Stimulated activated naive CD8-positive, alpha-beta T cell treated with anti-CD3 and anti-CD28 coated beads, Interleukin-15, amount 100 ng/mL, for 72 hours (primary cell): ENCODE measurements at regions not wholly inside any gene's neighbourhood (a gene's known extent, or its start where the extent isn't known, plus 50 kb on each side); places are given as distances from the start of the nearest gene placed in this dataset.
A peak's percentile ranks its signal among the peaks of the same experiment; 100 is the strongest.
"Not testable (repeated sequence)": the region's sequence is repeated elsewhere in the genome, so short reads cannot be mapped to it uniquely, and the experiment has no call there.

Source experiments
- ATAC-seq: fragments of 150-1000 bp; cut with Tn5 transposase; 2 replicates; pipeline ENCODE4 v1.10.0; 2021; ENCODE audit warnings: mild to moderate bottlenecking, moderate library complexity
- DNase-seq, 2 donors: peaks; one replicate each; pipeline ENCODE4 v3.0.0; 2021 to 2022
- H3K27ac Mint-ChIP-seq, 2 donors: one replicate each; pipeline ENCODE4 v1.8.0; 2022; ENCODE audit warnings: mild to moderate bottlenecking in 2 of 2, mixed read lengths in 2 of 2, moderate library complexity in 2 of 2
- H3K27me3 Mint-ChIP-seq: one replicate; pipeline ENCODE4 v1.8.0; 2022; ENCODE audit warnings: mixed read lengths
- H3K4me1 Mint-ChIP-seq: one replicate; pipeline ENCODE4 v1.8.0; 2022; ENCODE audit warnings: mild to moderate bottlenecking, mixed read lengths
- H3K4me3 Mint-ChIP-seq, 2 donors: one replicate each; pipeline ENCODE4 v1.8.0; 2022; ENCODE audit warnings: mild to moderate bottlenecking in 2 of 2, mixed read lengths in 2 of 2, moderate library complexity in 1 of 2
- H3K9me3 Mint-ChIP-seq, 2 donors: one replicate each; pipeline ENCODE4 v1.8.0; 2022; ENCODE audit warnings: mixed read lengths in 2 of 2

DNA sequence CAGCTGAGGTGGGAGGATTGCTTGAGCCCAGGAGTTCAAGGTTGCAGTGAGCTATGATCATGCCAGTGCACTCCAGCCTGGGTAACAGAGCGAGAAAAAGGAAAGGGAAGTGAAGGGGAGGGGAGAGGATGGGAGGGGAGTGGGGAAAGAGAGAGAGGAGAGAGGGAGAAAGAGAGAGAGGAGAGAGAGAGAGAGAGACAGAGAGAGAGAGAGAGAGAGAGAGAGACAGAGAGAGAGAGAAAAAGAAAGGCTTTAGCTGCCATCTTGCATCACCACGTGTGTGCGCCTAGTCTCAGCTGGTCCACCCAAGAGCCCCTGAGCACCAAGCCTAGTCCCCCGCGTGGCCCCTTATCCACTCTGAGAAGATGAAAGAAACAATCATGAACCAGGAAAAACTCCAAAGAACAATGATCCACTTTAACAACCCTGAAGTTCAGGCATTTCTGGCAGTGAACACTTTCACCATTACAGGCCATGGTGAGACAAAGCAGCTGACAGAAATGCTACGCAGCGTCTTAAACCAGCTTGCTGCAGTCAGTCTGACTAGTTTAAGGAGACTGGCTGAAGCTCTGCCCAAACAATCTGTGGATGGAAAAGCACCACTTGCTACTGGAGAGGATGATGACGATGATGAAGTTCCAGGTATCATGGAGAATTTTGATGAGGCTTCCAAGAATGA lies 115.5 kb upstream of the CDC42BPA start:
- ATAC-seq, result no peak
- Mint-ChIP-seq H3K9me3 (no peaks in the 10 kb centered on the region), H3K4me3 (no peak overlapping the region), H3K4me1 (peaks cover 8% of the 10 kb centered on the region), H3K27me3 (peaks cover 33% of the 10 kb centered on the region), H3K27ac (peak overlapping the region in 1 of 2 donors; percentile 78)
- no peak for DNase-seq

DNA sequence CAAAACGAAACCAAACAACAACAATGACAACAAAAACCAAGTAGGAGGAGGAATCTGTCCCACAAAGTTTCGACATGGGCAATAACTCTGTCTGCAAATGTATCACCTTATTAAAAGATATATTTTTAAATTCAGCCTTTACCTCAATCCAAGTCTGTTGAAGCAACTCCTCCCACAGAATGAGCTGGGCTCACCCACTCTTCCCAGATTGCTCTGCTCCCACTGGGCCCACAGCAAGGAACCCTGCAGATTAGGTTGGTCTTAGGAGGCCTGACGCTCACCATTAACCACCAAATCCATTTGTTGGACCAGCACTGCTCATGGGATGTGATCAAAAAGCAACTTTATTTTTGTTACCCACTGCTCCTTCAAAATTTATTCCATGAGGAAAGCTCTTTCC lies 114.7 kb upstream of the CDC42BPA start:
- peaks cover 25% of the 10 kb centered on the region for H3K27me3 Mint-ChIP-seq
- ATAC-seq (no peak), DNase-seq (no peak)
- H3K4me1 Mint-ChIP-seq, result peaks cover 8% of the 10 kb centered on the region
- no peaks in the 10 kb centered on the region for H3K9me3 Mint-ChIP-seq
- H3K4me3 Mint-ChIP-seq, result no peak overlapping the region
- H3K27ac Mint-ChIP-seq, result no peak overlapping the region

DNA sequence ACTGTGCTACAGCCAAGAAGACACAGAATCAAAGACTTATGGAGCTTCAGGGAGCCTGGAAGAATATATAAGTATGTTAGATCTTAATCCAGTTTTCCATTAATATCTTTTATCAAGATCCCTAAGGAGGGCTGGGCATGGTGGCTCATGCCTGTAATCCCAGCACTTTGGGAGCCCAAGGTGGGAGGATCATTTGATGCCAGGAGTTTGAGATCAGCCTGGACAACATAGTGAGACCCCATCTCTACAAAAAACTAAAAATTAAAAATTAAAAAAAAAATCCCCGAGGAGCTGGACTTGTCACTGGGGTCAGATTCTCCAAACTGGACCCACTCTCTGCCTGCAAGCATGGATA lies 113.9 kb upstream of the CDC42BPA start:
- Mint-ChIP-seq H3K27me3 (peaks cover 17% of the 10 kb centered on the region), H3K27ac (peak overlapping the region in 1 of 2 donors; percentile 72), H3K9me3 (no peaks in the 10 kb centered on the region), H3K4me1 (peaks cover 3% of the 10 kb centered on the region), H3K4me3 (no peak overlapping the region)
- no peak for ATAC-seq
- no peak for DNase-seq

DNA sequence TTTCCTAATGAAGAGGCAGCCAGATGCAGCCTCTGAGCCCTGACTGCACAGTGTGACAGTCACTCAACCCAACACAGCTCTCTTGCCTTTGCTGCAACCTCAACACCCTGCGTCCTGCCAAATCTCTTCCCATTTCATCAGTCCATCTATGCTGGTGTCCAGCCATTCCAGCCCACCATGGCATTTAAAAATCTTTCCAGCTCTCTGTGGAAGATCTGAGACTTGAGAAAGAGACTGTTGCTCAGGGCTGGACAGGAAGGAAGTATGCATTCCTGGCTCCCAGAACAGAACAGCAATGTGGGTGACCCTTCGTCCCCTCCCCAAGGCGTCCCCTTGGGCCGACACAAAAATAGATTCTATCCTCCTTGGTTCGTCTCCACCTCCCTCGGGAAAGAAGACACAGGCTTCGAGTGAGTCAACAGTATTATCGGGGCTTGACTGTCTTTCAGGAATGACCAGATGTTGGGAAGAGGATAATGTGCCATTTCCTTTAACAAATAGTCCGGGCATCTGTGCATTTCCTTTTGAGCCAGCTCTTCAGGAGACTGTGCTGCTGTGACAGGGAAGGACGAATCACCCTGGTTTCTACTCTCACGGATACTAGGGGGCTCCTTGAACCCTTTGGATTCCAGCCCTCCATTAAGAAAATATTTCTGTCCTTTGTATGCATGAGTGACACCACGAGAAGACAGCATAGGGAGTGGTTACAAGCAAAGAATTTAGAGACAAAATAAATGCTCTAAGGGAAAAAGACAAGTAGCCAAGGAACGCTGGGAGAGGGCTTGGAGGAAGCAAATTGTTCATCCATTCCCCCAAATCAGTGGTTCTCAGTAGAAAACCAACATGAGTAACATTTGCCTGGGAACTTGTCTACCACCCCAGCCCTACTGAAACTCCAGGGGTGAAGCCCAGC lies 111.4 kb upstream of the CDC42BPA start:
- no peak for DNase-seq
- no peak overlapping the region for H3K4me3 Mint-ChIP-seq
- ATAC-seq, result no peak
- H3K27me3 Mint-ChIP-seq, result peaks cover 3% of the 10 kb centered on the region
- H3K9me3 Mint-ChIP-seq, result no peaks in the 10 kb centered on the region
- no peaks in the 10 kb centered on the region for H3K4me1 Mint-ChIP-seq
- peak overlapping the region in 1 of 2 donors; percentile 20 for H3K27ac Mint-ChIP-seq

DNA sequence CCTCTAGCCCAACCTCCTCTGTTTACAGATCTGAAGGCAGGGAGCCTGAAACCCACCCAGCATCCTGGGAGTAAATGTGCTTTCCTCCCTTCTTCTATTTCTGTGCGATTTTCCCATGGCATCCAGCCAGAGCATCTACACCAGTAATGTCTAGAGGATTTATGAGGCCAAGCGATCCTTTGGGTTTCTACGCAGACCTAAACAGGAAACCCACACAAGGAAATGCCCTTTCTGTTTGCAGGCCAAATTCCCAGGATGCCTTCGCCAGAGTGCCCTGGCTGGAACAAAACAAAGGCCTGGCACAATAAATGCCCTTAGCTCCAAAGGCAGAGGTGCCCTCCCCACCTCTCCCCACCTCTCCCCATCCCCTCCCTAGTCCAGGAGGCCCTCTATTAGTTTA lies 110.5 kb upstream of the CDC42BPA start:
- Mint-ChIP-seq H3K27me3 (peaks cover 11% of the 10 kb centered on the region), H3K4me3 (no peak overlapping the region), H3K4me1 (no peaks in the 10 kb centered on the region), H3K9me3 (no peaks in the 10 kb centered on the region), H3K27ac (no peak overlapping the region)
- DNase-seq (no peak), ATAC-seq (no peak)

DNA sequence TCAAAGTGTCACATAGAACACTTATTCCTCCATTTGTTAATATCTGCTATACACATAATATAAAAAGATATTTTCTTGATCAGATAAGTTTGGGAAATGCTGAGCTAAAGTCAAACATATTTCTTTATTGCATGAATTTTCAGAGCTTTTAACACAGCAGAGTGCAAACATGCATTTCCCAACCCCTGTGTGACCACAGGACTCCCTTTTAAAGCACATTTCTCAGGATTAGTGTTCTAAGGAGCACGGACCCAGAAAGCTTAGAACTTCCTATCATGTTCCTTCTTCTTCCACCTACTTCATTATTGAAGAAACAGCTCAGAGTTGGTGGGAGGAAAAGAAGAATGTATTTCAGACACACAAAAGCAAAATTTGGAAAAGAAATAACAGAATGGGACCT lies 109.1 kb upstream of the CDC42BPA start:
- Mint-ChIP-seq H3K9me3 (no peaks in the 10 kb centered on the region), H3K4me1 (no peaks in the 10 kb centered on the region), H3K27me3 (peaks cover 11% of the 10 kb centered on the region), H3K4me3 (no peak overlapping the region), H3K27ac (no peak overlapping the region)
- no peak for DNase-seq
- ATAC-seq, result no peak

DNA sequence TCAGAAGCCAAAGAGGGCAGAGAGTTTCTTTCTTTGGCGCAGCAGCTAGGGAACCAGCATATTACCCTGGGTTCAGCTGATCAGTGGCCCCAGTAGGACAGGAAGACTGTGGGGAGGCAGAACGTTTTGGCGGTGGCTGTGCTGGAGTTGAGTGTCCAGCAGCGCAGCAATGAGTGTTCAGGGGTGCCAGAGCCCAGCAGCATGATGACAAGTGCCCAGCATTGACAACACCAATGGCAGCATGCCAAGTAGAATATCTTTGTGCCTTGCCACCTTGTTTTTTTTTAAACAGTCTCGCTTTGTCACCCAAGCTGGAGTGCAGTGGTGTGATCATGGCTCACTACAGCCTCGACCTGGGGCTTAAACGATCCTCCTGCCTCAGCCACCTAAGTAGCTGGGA lies 106.7 kb upstream of the CDC42BPA start:
- H3K9me3 Mint-ChIP-seq, result no peaks in the 10 kb centered on the region
- DNase-seq (no peak), ATAC-seq (no peak)
- peaks cover 11% of the 10 kb centered on the region for H3K27me3 Mint-ChIP-seq
- H3K4me1 Mint-ChIP-seq, result no peaks in the 10 kb centered on the region
- H3K4me3 Mint-ChIP-seq, result no peak overlapping the region
- no peak overlapping the region for H3K27ac Mint-ChIP-seq

DNA sequence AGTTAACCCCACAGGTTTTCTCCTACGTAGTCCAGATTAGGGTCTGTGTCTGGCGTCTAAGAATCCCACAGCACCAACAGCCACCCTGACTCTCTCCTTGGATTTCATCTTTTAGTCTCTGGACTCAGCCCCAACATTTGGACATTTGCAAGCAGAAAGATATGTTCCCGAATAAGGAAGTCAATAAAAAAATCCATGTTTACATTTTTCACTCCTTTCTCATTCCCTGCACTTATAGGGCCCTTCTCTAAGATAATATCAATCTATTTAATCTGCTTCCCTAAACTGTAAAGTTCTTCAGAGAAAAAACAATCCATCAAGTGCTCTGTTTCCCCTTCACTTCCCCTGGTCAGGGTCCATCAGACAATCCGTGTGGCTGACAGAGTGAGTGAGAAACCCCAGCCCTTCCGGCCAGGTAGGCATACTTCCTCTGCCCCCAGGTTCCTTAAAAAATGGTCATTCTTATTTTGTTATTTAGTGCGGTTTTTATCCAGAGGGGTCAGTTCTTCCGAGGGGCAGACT lies 105.9 kb upstream of the CDC42BPA start:
- Mint-ChIP-seq H3K27ac (no peak overlapping the region), H3K4me3 (no peak overlapping the region), H3K9me3 (no peaks in the 10 kb centered on the region), H3K27me3 (peaks cover 11% of the 10 kb centered on the region), H3K4me1 (no peaks in the 10 kb centered on the region)
- no peak for ATAC-seq
- DNase-seq, result no peak

DNA sequence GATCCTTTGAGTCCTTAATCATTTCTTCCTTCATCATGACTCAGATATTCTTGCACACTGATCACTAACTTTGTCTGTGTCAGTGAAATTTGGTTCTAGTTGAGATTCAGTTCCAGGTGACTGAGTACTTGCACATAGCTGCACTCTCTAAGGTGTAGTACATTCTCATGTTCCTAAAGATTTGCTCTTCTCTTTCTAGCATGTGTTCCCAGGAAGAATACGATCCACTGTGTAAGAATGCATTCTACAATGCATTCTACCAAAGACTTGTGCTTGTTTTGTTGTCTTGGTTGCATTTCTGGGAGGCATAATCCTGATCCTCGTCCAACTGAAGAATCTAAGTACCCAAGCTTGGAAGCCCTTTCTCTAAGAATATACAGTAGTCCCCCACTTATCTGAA lies 104.3 kb upstream of the CDC42BPA start:
- Mint-ChIP-seq H3K4me1 (no peaks in the 10 kb centered on the region), H3K9me3 (no peaks in the 10 kb centered on the region), H3K27me3 (peaks cover 11% of the 10 kb centered on the region), H3K27ac (no peak overlapping the region), H3K4me3 (no peak overlapping the region)
- ATAC-seq (no peak), DNase-seq (no peak)

DNA sequence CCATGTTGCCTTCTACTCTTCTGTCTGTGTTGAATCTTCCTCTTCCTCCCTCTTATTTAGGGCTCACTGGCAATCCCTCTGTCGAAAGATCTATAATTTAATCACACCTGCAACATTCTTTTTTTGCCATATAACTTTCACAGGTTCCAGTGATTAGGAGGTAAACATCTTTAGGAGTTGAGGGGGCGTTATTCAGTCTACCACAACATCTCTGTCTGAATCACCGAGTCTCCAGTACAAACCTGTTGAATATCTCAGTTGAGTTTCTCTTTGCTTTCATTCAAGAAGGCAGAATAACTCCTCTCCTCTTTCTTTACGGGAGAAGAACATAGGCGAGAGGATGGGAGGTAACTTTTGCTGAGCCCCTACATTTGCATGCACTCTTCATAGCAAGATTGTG lies 101.9 kb upstream of the CDC42BPA start:
- ATAC-seq, result no peak
- Mint-ChIP-seq H3K27ac (no peak overlapping the region), H3K9me3 (no peaks in the 10 kb centered on the region), H3K27me3 (peaks cover 20% of the 10 kb centered on the region), H3K4me1 (no peaks in the 10 kb centered on the region), H3K4me3 (no peak overlapping the region)
- DNase-seq, result no peak

DNA sequence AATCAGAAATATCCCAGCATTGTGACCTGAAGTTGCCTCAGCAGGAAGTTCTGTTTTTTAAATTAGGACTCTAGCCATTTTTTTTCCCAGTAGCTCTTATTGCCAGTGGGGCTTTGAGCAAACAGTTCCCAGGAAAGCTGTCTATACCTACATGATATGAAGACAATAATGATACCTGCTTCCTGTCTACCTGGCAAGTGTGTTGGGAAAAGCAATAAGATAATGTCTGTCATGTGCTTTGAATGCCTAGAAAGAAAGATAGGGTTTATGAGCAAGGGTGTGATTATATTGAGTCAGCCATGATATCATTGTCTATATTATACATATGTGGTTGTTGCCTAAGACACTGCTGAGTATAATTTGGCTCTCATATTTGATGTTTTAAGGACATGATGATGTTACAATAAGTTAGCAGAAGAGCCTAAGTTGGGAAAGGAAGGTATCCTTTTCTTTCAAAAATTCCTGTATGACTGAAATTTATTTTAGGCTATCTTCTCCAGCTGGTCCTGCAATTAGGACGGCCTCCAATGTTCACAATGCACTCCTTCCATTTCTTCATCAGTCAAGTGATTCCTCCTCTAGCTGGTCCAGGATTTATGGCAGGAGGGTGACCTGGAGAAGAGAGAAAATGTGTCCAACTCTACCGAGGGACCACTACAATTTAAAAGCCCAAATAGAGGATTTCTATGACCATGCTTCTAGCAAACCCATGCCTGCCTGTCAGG lies 99.6 kb upstream of the CDC42BPA start:
- Mint-ChIP-seq H3K27me3 (peaks cover 21% of the 10 kb centered on the region), H3K4me3 (no peak overlapping the region), H3K27ac (no peak overlapping the region), H3K9me3 (no peaks in the 10 kb centered on the region), H3K4me1 (no peaks in the 10 kb centered on the region)
- DNase-seq (no peak), ATAC-seq (no peak)

DNA sequence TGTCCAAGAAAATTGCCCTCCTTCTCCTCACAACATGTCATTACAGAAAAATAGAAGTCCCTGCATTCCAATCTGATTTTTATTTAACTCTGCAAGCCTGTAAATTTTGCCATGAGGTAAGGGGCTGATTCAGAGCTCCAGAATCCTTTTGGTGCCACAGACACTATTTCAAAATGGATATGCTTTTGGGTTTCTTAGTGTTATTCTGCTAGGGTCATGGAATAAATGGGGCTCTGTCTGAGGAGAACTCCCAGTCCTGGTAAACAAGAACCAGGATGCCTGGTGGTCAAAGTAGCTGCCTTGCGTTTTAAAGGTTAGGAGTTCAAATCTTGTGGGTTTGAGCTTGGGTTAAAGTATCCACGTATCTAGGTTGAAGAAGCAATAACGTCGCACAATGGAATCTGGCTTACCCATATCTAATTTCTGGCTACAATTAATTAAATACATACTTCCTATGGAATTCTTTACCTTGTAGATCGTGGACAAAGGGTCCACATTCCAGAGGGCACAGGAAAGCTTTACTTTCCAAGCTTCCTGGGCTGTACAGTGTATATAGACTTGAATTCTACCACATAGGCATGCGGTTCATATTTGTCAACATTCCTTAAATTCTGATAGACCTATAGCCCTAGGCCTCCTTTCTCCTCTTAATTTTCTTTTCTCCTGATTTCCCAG lies 98.0 kb upstream of the CDC42BPA start:
- H3K27me3 Mint-ChIP-seq, result peaks cover 29% of the 10 kb centered on the region
- H3K9me3 Mint-ChIP-seq, result no peaks in the 10 kb centered on the region
- no peak for ATAC-seq
- H3K27ac Mint-ChIP-seq, result no peak overlapping the region
- no peak overlapping the region for H3K4me3 Mint-ChIP-seq
- no peak for DNase-seq
- H3K4me1 Mint-ChIP-seq, result no peaks in the 10 kb centered on the region

DNA sequence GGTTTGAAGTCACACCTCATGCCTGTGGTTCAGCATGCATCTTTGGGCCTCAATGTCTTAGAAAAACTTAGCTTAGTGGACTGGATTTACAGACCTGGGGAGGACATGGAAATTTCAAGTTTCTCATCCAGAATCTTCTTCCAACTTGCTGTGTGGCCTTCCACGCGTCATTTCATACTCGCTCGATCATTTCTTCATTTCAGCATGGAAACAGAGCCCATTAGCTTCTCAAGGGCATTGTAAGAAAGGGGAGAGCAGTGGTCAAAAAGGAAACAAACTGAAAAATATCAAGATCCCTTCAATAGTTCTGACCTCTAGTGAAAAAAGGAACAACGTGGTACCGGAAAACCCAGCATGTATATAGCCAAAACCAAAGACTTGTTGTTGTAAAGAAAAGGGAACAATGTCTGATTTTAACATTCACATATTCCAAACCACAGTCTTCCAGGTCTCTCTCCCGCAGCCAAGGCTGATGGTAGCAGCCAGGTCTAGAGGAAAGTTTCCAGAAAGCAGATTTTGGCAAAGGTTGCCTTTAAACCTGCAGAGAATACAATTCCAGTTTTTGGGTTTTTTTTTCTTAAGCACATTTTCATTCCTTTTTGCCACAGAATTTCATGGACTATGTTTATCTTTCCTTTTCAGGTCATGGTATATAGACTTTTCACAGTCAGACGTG lies 97.0 kb upstream of the CDC42BPA start:
- ATAC-seq (no peak), DNase-seq (no peak)
- Mint-ChIP-seq H3K27ac (no peak overlapping the region), H3K9me3 (no peaks in the 10 kb centered on the region), H3K4me1 (no peaks in the 10 kb centered on the region), H3K4me3 (no peak overlapping the region), H3K27me3 (peaks cover 38% of the 10 kb centered on the region)

DNA sequence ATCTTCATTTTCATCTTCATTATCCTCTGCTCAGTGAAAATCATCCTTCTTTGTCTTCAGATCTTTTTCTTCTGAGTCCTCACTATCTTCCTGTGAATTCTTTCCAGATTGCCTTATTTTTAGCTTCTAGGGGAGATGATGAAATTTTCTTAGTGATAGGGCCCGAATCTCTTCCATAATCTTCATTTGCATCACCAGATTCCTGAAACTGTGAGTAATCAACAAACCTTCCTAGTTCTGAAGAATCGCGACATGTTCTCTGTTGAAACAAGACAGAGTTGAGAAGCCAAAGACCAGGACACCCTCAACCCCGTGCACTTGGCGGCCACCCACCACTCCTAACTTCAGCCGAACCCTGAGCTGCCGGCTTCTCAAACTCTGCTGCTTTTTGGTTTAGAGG lies 92.8 kb upstream of the CDC42BPA start:
- DNase-seq, result no peak
- Mint-ChIP-seq H3K4me3 (no peak overlapping the region), H3K27ac (no peak overlapping the region), H3K4me1 (no peaks in the 10 kb centered on the region), H3K9me3 (no peaks in the 10 kb centered on the region), H3K27me3 (peaks cover 36% of the 10 kb centered on the region)
- no peak for ATAC-seq

DNA sequence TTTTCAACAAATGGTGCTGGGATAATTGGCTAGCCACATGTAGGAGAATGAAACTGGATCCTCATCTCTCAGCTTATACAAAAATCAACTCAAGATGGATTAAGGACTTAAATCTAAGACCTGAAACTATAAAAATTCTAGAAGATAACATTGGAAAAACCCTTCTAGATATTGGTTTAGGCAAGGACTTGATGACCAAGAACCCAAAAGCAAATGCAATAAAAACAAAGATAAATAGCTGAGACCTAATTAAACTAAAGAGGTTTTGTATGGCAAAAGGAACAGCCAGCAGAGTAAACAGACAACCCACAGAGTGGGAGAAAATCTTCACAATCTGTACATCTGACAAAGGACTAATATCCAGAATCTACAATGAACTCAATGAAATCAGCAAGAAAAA lies 88.0 kb upstream of the CDC42BPA start:
- peaks cover 45% of the 10 kb centered on the region for H3K27me3 Mint-ChIP-seq
- not testable (repeated sequence) for H3K27ac Mint-ChIP-seq, DNase-seq, H3K9me3 Mint-ChIP-seq, H3K4me3 Mint-ChIP-seq, ATAC-seq, H3K4me1 Mint-ChIP-seq
